ENCODE measurements at regions not wholly inside any gene's neighbourhood (a gene's known extent, or its start where the extent isn't known, plus 50 kb on each side); places are given as distances from the start of the nearest gene placed in this dataset.

DNA sequence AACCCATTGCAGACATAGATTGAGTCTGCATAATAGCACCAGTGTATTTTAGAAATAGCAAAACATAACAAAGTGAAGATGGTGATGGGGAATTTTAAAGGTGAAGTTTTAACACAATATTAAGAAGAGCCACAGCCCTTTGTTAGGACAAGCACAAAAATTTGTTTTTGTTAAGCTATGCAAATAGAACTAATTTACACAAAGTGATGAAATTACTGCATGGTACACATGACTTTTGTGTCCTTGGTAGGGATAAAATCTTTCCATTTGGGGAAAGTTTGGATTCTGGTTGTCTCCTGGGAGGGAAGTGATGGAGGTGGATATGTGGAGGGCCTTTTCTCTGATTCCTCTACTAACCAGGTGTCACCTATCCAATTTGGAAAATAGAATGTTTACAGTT is 50.4 kb upstream of the MTNR1B start:
- DNase-seq (ENCODE audit: low spot score) = no peak
